SK-N-SH treated with all-trans-retinoic acid at 6 μM for 48 hours (cell line): ENCODE measurements at regions not wholly inside any gene's neighbourhood (a gene's known extent, or its start where the extent isn't known, plus 50 kb on each side); places are given as distances from the start of the nearest gene placed in this dataset.
"Not testable (repeated sequence)": the region's sequence is repeated elsewhere in the genome, so short reads cannot be mapped to it uniquely, and the experiment has no call there.

Source experiments
- ATAC-seq: fragments of 200-7000 bp; cut with Tn5 transposase; 3 replicates; pipeline ENCODE4 v1.9.1; 2020; ENCODE audit warnings: mild to moderate bottlenecking, moderate library complexity
- ARNTL ChIP-seq: fragments of 450-650 bp; formaldehyde crosslinking; IDR thresholded peaks from 2 replicates; pipeline ENCODE4 v1.5.0; 2020; ENCODE audit warnings: low read depth, mild to moderate bottlenecking, moderate library complexity, borderline replicate concordance
- BACH2 ChIP-seq: fragments of 250-450 bp; sonication (Bioruptor Pico); IDR thresholded peaks from 2 replicates; pipeline ENCODE4 v1.9.0; 2021; ENCODE audit warnings: mild to moderate bottlenecking, borderline replicate concordance
- CREB5 ChIP-seq: fragments of 250-450 bp; sonication (Bioruptor Pico); IDR thresholded peaks from 2 replicates; pipeline ENCODE4 v1.5.1; 2020; ENCODE audit warnings: low read depth, mild to moderate bottlenecking, moderate library complexity
- CSRNP3 ChIP-seq: fragments of 250-450 bp; sonication (Bioruptor Pico); IDR thresholded peaks from 2 replicates; pipeline ENCODE4 v1.5.1; 2021; ENCODE audit warnings: mild to moderate bottlenecking, moderate library complexity
- ESRRG ChIP-seq: fragments of 250-450 bp; sonication (Bioruptor Pico); IDR thresholded peaks from 2 replicates; pipeline ENCODE4 v1.6.1; 2021; ENCODE audit warnings: mild to moderate bottlenecking
- GLIS3 ChIP-seq: fragments of 250-450 bp; sonication (Bioruptor Pico); IDR thresholded peaks from 2 replicates; pipeline ENCODE4 v1.5.0; 2020; ENCODE audit warnings: mild to moderate bottlenecking, moderate library complexity
- ISL1 ChIP-seq: fragments of 250-450 bp; sonication (Bioruptor Pico); IDR thresholded peaks from 2 replicates; pipeline ENCODE4 v2.1.2; 2022; ENCODE audit warnings: mild to moderate bottlenecking, moderate library complexity
- OSR1 ChIP-seq: fragments of 250-450 bp; sonication (Bioruptor Pico); IDR thresholded peaks from 2 replicates; pipeline ENCODE4 v1.8.0; 2022; ENCODE audit warnings: moderate library complexity, mild to moderate bottlenecking, inconsistent platforms
- PATZ1 ChIP-seq: fragments of 250-450 bp; sonication (Bioruptor Pico); IDR thresholded peaks from 2 replicates; pipeline ENCODE4 v1.8.0; 2020; ENCODE audit warnings: mild to moderate bottlenecking, moderate library complexity, borderline replicate concordance
- PPARA ChIP-seq: fragments of 250-450 bp; sonication (Bioruptor Pico); IDR thresholded peaks from 2 replicates; pipeline ENCODE4 v1.5.0; 2020; ENCODE audit warnings: mild to moderate bottlenecking, borderline replicate concordance
- RARB ChIP-seq: fragments of 250-450 bp; sonication (Bioruptor Pico); IDR thresholded peaks from 2 replicates; pipeline ENCODE4 v1.8.0; 2021; ENCODE audit warnings: mild to moderate bottlenecking, moderate library complexity
- SNAI2 ChIP-seq: fragments of 250-450 bp; sonication (Bioruptor Pico); IDR thresholded peaks from 2 replicates; pipeline ENCODE4 v1.5.0; 2020; ENCODE audit warnings: mild to moderate bottlenecking, moderate library complexity
- TCF4 ChIP-seq: fragments of 250-450 bp; sonication (Bioruptor Pico); IDR thresholded peaks from 2 replicates; pipeline ENCODE4 v1.8.0; 2021; ENCODE audit warnings: mild to moderate bottlenecking, moderate library complexity, borderline replicate concordance
- TOX ChIP-seq: fragments of 250-450 bp; sonication (Bioruptor Pico); IDR thresholded peaks from 2 replicates; pipeline ENCODE4 v1.8.0; 2021; ENCODE audit warnings: mild to moderate bottlenecking, moderate library complexity, borderline replicate concordance
- TSHZ2 ChIP-seq: fragments of 250-450 bp; sonication (Bioruptor Pico); IDR thresholded peaks from 2 replicates; pipeline ENCODE4 v1.5.0; 2020; ENCODE audit warnings: mild to moderate bottlenecking, moderate library complexity
- ZC3H10 ChIP-seq: fragments of 250-450 bp; sonication (Bioruptor Pico); IDR thresholded peaks from 2 replicates; pipeline ENCODE4 v1.5.1; 2021; ENCODE audit warnings: mild to moderate bottlenecking, moderate library complexity
- ZFP3 ChIP-seq: fragments of 250-450 bp; sonication (Bioruptor Pico); IDR thresholded peaks from 2 replicates; pipeline ENCODE4 v1.5.0; 2020; ENCODE audit warnings: mild to moderate bottlenecking, moderate library complexity
- ZFP30 ChIP-seq: fragments of 450-650 bp; formaldehyde crosslinking; IDR thresholded peaks from 2 replicates; pipeline ENCODE4 v1.5.0; 2022; ENCODE audit warnings: mild to moderate bottlenecking, moderate library complexity
- ZNF565 ChIP-seq: fragments of 450-650 bp; formaldehyde crosslinking; conservative IDR thresholded peaks from 2 replicates; pipeline ENCODE4 v1.5.0; 2020; ENCODE audit warnings: low read depth, mild to moderate bottlenecking, moderate library complexity
- ZNF70 ChIP-seq: fragments of 450-650 bp; formaldehyde crosslinking; IDR thresholded peaks from 2 replicates; pipeline ENCODE4 v1.5.0; 2020; ENCODE audit warnings: mild to moderate bottlenecking, moderate library complexity
- ZNF8 ChIP-seq: fragments of 450-650 bp; formaldehyde crosslinking; IDR thresholded peaks from 2 replicates; pipeline ENCODE4 v1.5.0; 2020; ENCODE audit warnings: mild to moderate bottlenecking, moderate library complexity

- ATAC-seq = no peak
- TF ChIP-seq ARNTL (no peak), ZNF565 (CRISPR knock-in tag) (no peak), ZC3H10 (CRISPR knock-in tag) (no peak), TOX (CRISPR knock-in tag) (no peak), ZFP3 (no peak), CREB5 (CRISPR knock-in tag) (no peak), ISL1 (CRISPR knock-in tag) (no peak), BACH2 (no peak), ZNF8 (no peak)
These were observed 932.6 kb downstream of the SOCS6 start for GRCh38 chr18:71221405-71221804.

- ATAC-seq = not testable (repeated sequence)
These were observed 923.9 kb downstream of the SOCS6 start for GRCh38 chr18:71212739-71213138.

- TF ChIP-seq ZFP30 (CRISPR knock-in tag) (no peak), ESRRG (CRISPR knock-in tag) (no peak), SNAI2 (CRISPR knock-in tag) (no peak), ZNF8 (no peak), GLIS3 (CRISPR knock-in tag) (no peak), CSRNP3 (CRISPR knock-in tag) (no peak), PATZ1 (no peak), ARNTL (no peak), OSR1 (no peak), TCF4 (no peak), PPARA (CRISPR knock-in tag) (no peak), ISL1 (CRISPR knock-in tag) (no peak), TSHZ2 (CRISPR knock-in tag) (no peak), BACH2 (no peak), ZFP3 (no peak), TOX (CRISPR knock-in tag) (no peak), ZNF70 (CRISPR knock-in tag) (no peak)
- ATAC-seq = no peak
These were observed 923.4 kb downstream of the SOCS6 start for GRCh38 chr18:71212222-71212621.

- no peak for TF ChIP-seq ZNF8
- no peak for TF ChIP-seq ISL1 (CRISPR knock-in tag)
- TF ChIP-seq ZC3H10 (CRISPR knock-in tag) = no peak
- TF ChIP-seq TCF4 = no peak
- no peak for TF ChIP-seq RARB (CRISPR knock-in tag)
- TF ChIP-seq ZNF70 (CRISPR knock-in tag) = no peak
- TF ChIP-seq TSHZ2 (CRISPR knock-in tag) = no peak
- TF ChIP-seq SNAI2 (CRISPR knock-in tag) = no peak
- peak; percentile 86 for ATAC-seq
These were observed 921.1 kb downstream of the SOCS6 start for GRCh38 chr18:71209944-71210343.
